ENCODE measurements at regions not wholly inside any gene's neighbourhood (a gene's known extent, or its start where the extent isn't known, plus 50 kb on each side); places are given as distances from the start of the nearest gene placed in this dataset.

GRCh38 chr2:136420346-136420745, 302.4 kb upstream of the CXCR4 start:
- no peak for DNase-seq (ENCODE audit: low read depth)
- no peak overlapping the region for H3K4me3 ChIP-seq (ENCODE audit: low read depth, low read length)

DNA sequence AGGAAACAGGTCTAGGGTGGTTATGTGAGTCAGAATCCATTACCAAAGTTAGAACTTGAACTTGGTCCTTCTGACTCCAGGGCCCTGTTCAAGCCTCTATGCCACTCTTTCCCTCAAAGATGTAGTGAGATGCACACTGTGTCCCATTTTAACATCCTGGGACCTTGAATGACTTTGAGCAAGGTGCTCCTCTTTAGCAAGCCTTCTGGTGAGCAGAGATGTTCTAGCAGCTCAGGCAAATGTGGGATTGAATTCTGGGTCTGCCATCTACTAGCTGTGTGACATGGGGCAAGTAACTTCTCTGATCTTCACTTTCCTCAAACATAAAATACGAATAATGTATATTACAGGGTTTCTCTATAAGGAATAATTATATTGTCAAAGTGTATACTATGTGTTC, 294.0 kb upstream of the CXCR4 start:
- DNase-seq (ENCODE audit: low read depth), result no peak
- no peak overlapping the region for H3K4me3 ChIP-seq (ENCODE audit: low read depth, low read length)

DNA sequence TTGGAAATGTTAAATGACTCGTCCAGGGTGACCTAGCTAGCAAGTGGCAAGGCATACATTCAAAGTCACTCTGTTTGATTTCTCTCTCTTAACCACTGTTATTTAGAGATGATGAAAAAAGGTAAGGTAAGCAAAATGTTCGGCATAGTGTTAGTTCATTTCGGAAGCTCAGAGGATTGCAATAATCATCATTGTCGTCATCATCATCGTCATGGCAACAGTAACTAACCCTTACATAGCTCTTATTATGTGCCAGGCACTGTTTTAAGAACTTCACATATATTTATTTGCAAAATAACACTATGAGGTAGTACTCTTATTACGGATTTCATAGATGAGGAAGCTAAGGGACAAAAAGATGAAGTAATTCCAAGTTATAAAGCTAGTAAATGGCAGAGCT, 292.7 kb upstream of the CXCR4 start:
- no peak for DNase-seq (ENCODE audit: low read depth)
- H3K4me3 ChIP-seq (ENCODE audit: low read depth, low read length), result no peak overlapping the region

GRCh38 chr2:136408795-136409194, 290.8 kb upstream of the CXCR4 start:
- H3K4me3 ChIP-seq (ENCODE audit: low read depth, low read length), result no peak overlapping the region
- no peak for DNase-seq (ENCODE audit: low read depth)

DNA sequence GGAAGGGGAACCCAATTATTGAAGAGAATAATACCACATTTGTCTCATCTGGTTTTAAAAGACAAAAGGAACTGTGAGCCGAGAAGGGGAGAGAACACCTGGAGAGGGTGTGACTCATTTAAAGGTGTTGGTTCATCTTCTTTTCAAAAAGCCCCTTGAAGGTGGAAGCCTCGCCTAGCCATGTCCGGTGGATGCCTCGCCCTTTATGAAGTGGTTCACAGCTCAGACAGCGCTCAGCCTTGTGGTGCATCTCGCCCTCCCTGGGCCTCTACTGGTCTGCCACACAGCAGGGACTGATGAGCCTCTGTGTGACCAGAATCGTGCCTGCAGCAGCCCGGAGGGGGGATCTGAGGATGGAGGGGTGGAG, 290.0 kb upstream of the CXCR4 start:
- no peak for DNase-seq (ENCODE audit: low read depth)
- no peak overlapping the region for H3K4me3 ChIP-seq (ENCODE audit: low read depth, low read length)

- DNase-seq (ENCODE audit: low read depth), result no peak
Measured at GRCh38 chr2:136407117-136407951, 289.4 kb upstream of the CXCR4 start.

GRCh38 chr2:136404925-136405324, 287.0 kb upstream of the CXCR4 start:
- DNase-seq (ENCODE audit: low read depth), result no peak
- H3K4me3 ChIP-seq (ENCODE audit: low read depth, low read length), result no peak overlapping the region

More at GRCh38 chr2:136407117-136407951, 289.4 kb upstream of the CXCR4 start:
- no peak overlapping the region for H3K4me3 ChIP-seq (ENCODE audit: low read depth, low read length)

DNA sequence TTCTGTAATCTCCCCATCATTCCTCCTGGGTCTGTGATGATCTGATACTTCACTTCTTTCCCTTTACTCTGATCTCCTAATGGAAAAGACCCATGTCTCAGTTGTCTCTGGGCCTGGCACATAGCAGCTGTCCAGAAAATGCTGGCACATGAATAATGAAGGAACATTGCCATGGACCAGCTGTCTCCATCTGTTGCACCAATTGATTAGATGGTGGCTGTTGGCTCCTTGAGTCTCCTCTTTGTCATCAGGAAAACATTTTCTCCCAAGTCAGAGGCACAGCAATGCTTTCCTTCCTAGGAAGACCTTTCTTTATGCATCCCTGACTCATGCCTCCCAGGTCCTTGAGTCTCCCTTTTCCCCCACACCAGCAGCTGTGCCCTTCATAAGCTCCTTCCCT, 286.2 kb upstream of the CXCR4 start:
- no peak overlapping the region for H3K4me3 ChIP-seq (ENCODE audit: low read depth, low read length)

DNA sequence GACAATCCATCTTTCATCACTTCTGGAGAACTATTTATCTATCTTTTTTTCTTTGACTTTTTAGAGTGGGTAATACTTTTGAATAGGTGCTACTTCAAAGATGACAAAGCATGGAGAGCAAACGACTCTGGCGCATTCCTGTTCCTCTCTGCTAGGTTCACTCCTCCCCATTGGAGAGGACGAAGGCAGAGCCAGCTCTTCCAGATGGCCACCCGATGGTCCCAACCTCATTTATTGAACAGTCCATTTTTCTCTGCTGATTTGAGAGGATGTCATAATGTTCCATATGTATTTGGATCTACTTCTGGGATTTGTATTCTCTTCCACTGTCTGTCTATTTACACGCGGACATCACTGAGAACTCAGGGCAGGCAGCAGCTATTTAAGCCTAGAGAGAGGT, 284.3 kb upstream of the CXCR4 start:
- no peak for DNase-seq (ENCODE audit: low read depth)
- no peak overlapping the region for H3K4me3 ChIP-seq (ENCODE audit: low read depth, low read length)

More for the DNA sequence above, 286.2 kb upstream of the CXCR4 start:
- no peak for DNase-seq (ENCODE audit: low read depth)

DNA sequence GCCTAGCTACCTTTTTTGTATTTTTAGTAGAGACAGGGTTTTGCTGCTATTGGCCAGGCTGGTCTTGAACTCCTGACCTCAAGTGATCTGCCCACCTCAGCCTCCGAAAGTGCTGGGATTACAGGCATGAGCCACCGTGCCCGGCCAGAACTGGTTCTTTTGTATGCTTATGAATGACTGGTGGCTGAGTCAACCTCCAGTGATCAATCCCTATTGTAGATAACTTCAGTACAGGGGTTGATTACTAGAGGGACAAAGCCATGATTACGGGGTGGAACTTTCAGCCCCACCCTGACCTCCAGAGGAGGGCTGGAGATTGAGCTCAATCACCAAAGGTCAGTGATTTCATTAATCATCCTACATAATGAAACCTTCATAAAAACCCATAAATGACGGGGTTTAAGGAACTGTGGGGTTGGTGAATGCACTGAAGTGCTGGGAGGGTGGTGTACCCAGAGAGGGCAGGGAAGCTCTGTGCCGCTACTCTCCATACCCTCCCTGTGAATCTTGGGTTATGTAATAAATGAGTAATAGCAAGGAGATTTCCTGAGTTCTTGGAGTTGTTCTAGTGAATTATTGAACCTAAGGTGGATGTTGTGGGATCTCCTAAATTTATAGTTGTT, 281.8 kb upstream of the CXCR4 start:
- no peak overlapping the region for H3K4me3 ChIP-seq (ENCODE audit: low read depth, low read length)
- no peak for DNase-seq (ENCODE audit: low read depth)

DNA sequence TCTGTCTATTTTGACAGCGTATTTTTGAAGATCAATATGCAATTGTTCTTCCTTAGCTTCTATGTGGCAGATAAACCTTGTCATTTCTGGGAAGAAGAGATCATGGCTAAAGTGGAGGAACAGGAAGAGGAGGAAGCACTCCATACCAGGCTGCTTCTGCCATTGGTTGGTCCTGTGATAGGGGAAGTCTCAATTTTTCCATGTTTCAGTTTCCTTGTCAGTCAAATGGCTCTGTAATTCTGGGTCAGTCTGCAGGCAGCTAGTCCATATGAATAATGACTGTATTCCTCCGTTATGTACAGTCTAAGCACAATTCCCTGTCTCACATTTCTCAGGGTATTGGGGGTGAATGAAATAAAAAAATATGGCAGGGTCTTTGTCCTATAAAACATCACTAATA, 277.6 kb upstream of the CXCR4 start:
- no peak overlapping the region for H3K4me3 ChIP-seq (ENCODE audit: low read depth, low read length)
- no peak for DNase-seq (ENCODE audit: low read depth)

DNA sequence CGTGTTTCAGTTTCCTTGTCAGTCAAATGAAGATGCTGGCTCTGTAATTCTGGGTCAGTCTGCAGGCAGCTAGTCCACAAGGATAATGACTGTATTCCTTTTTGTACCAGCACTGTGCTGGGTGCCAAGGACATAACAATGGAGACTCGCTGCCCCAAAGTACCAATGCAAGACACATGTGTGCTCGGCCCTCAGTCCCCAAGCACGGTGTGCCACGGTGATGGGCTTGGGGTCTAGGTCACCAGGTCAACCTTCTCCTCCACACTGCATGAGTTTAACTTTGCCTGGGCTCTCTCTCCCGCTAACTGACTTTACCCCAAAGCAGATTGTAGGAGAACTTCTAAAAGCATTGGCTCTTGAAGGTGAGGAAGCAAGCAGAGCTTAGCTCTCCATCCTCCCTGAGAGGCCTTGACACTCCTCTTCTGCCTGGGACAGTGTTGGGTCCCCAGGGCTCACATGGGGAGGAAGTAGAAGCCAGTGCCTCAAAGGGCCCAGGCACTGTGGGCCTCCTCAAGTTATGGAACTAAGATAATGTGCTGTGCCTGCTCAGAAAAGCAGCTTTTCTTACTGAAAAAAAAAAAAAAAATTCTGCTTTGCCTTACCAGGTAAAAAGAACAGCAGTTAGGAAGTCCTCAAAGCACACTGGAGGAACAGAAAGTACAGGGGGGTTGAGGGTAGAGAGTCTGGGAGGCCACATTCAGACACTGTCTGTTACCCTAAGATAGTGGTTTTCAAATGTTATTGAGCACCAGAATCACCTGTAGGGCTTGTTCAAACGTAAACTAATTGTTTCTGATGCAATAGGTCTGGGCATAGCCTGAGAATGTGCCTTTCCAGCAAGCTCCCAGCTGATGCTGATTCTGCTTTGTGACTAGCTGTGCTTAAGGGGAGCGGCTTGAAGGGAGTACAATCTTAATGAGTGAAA, 276.4 kb upstream of the CXCR4 start:
- DNase-seq (ENCODE audit: low read depth), result no peak
- no peak overlapping the region for H3K4me3 ChIP-seq (ENCODE audit: low read depth, low read length)

- DNase-seq (ENCODE audit: low read depth), result no peak
- no peak overlapping the region for H3K4me3 ChIP-seq (ENCODE audit: low read depth, low read length)
Measured at GRCh38 chr2:136393514-136393913, 275.6 kb upstream of the CXCR4 start.

GRCh38 chr2:136392897-136393505, 275.1 kb upstream of the CXCR4 start:
- DNase-seq (ENCODE audit: low read depth), result no peak
- H3K4me3 ChIP-seq (ENCODE audit: low read depth, low read length), result no peak overlapping the region

DNA sequence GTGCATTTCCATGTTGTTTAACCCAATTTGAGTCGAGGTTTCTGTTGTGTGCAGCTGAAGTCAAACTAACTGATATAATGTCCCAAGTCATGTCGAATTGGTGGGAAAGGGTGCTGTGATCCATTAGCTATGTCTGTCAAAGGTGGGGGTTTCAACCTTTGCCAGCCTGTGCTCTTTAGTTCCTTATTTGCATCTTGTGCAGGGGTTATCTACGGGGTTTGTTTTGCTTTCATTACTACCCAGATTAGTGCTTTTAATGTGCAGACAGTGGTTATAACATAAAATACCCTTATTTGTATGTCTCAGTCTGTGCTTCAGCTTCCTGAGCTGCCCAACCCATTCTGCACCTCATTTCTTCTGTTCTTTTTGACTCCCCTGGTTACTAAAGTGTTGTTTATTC, 271.9 kb upstream of the CXCR4 start:
- H3K4me3 ChIP-seq (ENCODE audit: low read depth, low read length), result no peak overlapping the region
- DNase-seq (ENCODE audit: low read depth), result no peak

DNA sequence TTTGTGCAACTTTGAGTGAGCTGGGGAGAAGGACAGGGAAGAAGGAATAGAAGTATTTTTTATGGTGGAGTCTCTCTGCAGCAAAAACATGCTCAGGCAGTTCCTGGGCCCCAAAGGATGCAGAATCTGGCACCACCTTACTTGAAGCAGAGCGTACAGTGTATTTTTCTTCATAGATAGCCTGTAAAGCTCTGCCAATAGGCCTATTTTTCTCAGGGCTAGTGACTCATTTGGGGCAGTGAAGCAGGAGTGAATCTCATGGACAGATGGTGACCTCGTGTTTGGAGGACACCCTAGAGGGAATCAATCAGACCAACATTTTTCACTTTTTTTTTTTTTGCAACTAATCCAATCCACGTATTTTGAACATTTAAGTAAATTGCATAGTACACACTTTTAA, 268.1 kb upstream of the CXCR4 start:
- DNase-seq (ENCODE audit: low read depth), result no peak
- no peak overlapping the region for H3K4me3 ChIP-seq (ENCODE audit: low read depth, low read length)

DNA sequence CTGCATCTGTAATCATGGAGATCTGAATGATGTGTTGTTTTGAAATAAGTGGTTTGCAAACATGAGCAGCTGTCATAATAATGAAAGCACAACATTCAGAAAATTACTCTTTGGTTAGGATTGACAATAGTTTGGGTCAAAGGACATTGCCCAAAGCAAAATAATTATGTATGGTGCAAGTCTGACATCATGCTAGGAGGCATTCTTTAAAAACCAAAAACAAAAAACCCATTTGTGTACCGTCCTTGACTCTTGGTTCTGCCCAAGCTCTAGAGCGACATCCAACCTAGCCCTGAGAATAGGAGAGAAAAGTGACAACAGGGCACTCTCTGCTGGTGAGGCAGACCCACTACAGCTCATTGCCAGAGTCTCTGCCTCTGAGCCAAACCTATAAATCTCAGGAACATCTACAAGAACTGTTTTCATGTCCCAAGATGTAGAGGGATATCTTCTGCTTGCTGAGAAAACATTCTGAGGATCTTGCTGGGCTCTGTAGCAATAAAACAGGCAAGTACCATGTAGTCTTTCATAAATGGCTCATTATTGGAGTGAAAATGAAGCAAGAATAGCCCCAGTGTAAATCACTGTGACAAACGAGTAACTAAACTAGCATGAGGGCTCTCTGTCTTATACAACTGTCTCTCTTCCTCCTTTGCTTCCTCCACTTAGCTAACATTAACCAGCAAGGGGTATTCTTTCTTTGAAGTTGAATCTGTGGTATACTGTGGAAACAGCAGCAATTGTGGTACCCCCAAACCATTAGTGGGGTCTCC, 266.8 kb upstream of the CXCR4 start:
- no peak overlapping the region for H3K4me3 ChIP-seq (ENCODE audit: low read depth, low read length)
- no peak for DNase-seq (ENCODE audit: low read depth)

DNA sequence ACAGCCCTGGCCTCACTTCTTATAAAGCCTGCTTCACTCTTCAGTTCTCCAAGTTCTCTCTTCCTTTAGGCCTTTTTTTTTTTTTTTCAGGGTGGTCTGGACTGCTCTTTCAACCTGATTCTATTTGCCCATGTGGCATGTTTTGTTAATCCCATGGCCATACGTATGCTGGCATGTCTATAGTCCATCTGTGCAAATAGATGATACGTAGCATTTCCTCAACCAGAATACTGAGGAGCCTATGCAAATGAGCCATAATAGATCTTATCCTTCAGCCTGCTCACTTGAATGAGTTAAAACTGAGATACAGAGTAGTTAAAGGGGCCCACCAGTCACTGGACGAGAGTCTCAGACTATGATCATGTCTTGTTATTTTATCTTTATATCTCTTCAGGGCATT, 265.2 kb upstream of the CXCR4 start:
- no peak overlapping the region for H3K4me3 ChIP-seq (ENCODE audit: low read depth, low read length)
- DNase-seq (ENCODE audit: low read depth), result no peak
